HepG2 (cell line): ENCODE measurements at regions not wholly inside any gene's neighbourhood (a gene's known extent, or its start where the extent isn't known, plus 50 kb on each side); places are given as distances from the start of the nearest gene placed in this dataset.

ENCODE experiments used
- ATAC-seq: fragments of 200-7000 bp; cut with Tn5 transposase; 3 replicates; pipeline ENCODE4 v1.9.1; 2020; ENCODE audit warnings: mild to moderate bottlenecking, moderate library complexity
- BruUV-seq: library from RNA; stranded (reverse); fragments of 400-500 nt; replicated peaks from 2 replicates; lab custom pipeline; 2021; lab: Mats Ljungman, UMichigan
- CTCF ChIA-PET: fragments of 300-600 bp; formaldehyde crosslinking; extraction: SDS; loops from one replicate; lab custom pipeline; 2021; ENCODE audit warnings: low total read pairs, inconsistent platforms, low intra/inter-chr PET ratio; lab: Yijun Ruan, JAX
- POLR2A ChIA-PET: fragments of 350-600 bp; sonication (Branson Sonifier 250); formaldehyde crosslinking; loops from one replicate; lab custom pipeline; 2020; ENCODE audit warnings: antibody characterized with exemption, inconsistent platforms; lab: Yijun Ruan, JAX
- DNase-seq: peaks from one replicate; pipeline ENCODE4 v3.0.0-alpha.2; 2015; ENCODE audit warnings: low spot score
- FAIRE-seq: peaks from 3 replicates; lab custom pipeline; 2011; peaks lifted over from hg19 to GRCh38; lab: Jason Lieb, UNC
- H2AFZ ChIP-seq: one replicate; pipeline ENCODE4 v1.6.1; 2011; ENCODE audit warnings: low read length, inconsistent platforms
- H3K27ac ChIP-seq: fragments of 300-600 bp; 3 replicates; pipeline ENCODE4 v1.8.0; 2011; ENCODE audit warnings: mixed run types, mild to moderate bottlenecking, mixed read lengths, low read length, inconsistent platforms; ENCODE audit not compliant: insufficient read depth; ENCODE audit errors: extremely low read length
- H3K27me3 ChIP-seq, 2 experiments: fragments of 200-600 bp in 1 of 2; 2 replicates in 1 of 2; 3 replicates in 1 of 2; pipeline versions ENCODE4 v1.6.0 to v1.8.0; 2011; ENCODE audit warnings: low read length in 2 of 2, mild to moderate bottlenecking in 2 of 2, moderate library complexity in 2 of 2, inconsistent platforms in 1 of 2; ENCODE audit not compliant: insufficient read depth in 2 of 2, control insufficient read depth in 1 of 2
- H3K36me3 ChIP-seq, 2 experiments: fragments of 200-600 bp in 1 of 2; replicated peaks in 1 of 2; 2 replicates in 1 of 2; 3 replicates in 1 of 2; pipeline versions ENCODE4 v1.5.1 to v1.8.0; 2011; ENCODE audit warnings: low read length in 2 of 2, inconsistent platforms in 1 of 2; ENCODE audit not compliant: insufficient read depth in 2 of 2, control insufficient read depth in 1 of 2
- H3K4me1 ChIP-seq: 2 replicates; pipeline ENCODE4 v1.5.1; 2012; ENCODE audit warnings: low read length, inconsistent platforms; ENCODE audit not compliant: insufficient read depth
- H3K4me2 ChIP-seq: 2 replicates; pipeline ENCODE4 v1.6.0; 2011; ENCODE audit warnings: low read depth, low read length, inconsistent platforms
- H3K4me3 ChIP-seq, 3 experiments: fragments of 200-600 bp in 1 of 3; sonication (generic), shearing (Covaris generic) in 1 of 3; replicated peaks in 1 of 3; 2 replicates each; pipeline ENCODE4 v1.5.1; 2011 to 2016; ENCODE audit warnings: low read length in 3 of 3, inconsistent platforms in 2 of 3, low read depth in 2 of 3, mild to moderate bottlenecking in 2 of 3, control low read depth in 1 of 3, mixed read lengths in 1 of 3; ENCODE audit not compliant: insufficient read depth in 1 of 3
- H3K79me2 ChIP-seq: one replicate; pipeline ENCODE4 v1.6.1; 2011; ENCODE audit warnings: low read length, inconsistent platforms; ENCODE audit not compliant: insufficient read depth
- H3K9ac ChIP-seq: 2 replicates; pipeline ENCODE4 v1.6.0; 2011; ENCODE audit warnings: mild to moderate bottlenecking, low read depth, low read length, inconsistent platforms; ENCODE audit not compliant: insufficient read depth
- H3K9me3 ChIP-seq: 2 replicates; pipeline ENCODE4 v1.5.1; 2012; ENCODE audit warnings: mild to moderate bottlenecking, low read length
- H4K20me1 ChIP-seq: 2 replicates; pipeline ENCODE4 v1.6.0; 2011; ENCODE audit warnings: inconsistent platforms, mild to moderate bottlenecking, low read length, moderate library complexity; ENCODE audit not compliant: insufficient read depth
- ATF4 ChIP-seq, 2 experiments: fragments of 450-650 bp in 1 of 2; sonication (generic) in 1 of 2; formaldehyde crosslinking; IDR thresholded peaks; 2 replicates each; pipeline versions ENCODE4 v1.5.0 to v1.8.0; 2020 to 2022; ENCODE audit warnings: mild to moderate bottlenecking in 1 of 2, missing genetic modification reagents in 1 of 2
- BHLHE40 ChIP-seq: IDR thresholded peaks from 2 replicates; pipeline ENCODE4 v1.6.1; 2011; ENCODE audit warnings: low read length, improper control_type of control experiment
- CTCF ChIP-seq: sonication (generic); formaldehyde crosslinking; IDR thresholded peaks from 2 replicates; pipeline ENCODE4 v1.5.0; 2020; ENCODE audit warnings: mild to moderate bottlenecking, missing genetic modification reagents, moderate library complexity
- KLF16 ChIP-seq, 2 experiments: sonication (generic) in 1 of 2; formaldehyde crosslinking in 1 of 2; IDR thresholded peaks; 2 replicates each; pipeline versions ENCODE4 v1.6.1 to v1.8.0; 2016 to 2023; ENCODE audit warnings: missing genetic modification reagents in 2 of 2, missing compliant biosample characterization in 1 of 2
- NR2F1 ChIP-seq, 2 experiments: fragments of 450-650 bp in 1 of 2; formaldehyde crosslinking in 1 of 2; IDR thresholded peaks; 2 replicates each; pipeline versions ENCODE4 v1.5.0 to v1.6.1; 2016 to 2020; ENCODE audit warnings: mild to moderate bottlenecking in 1 of 2, missing compliant biosample characterization in 1 of 2, missing genetic modification reagents in 1 of 2, moderate library complexity in 1 of 2
- NR2F2 ChIP-seq: IDR thresholded peaks from 2 replicates; pipeline ENCODE4 v1.6.1; 2012; ENCODE audit warnings: low read depth, inconsistent platforms, borderline replicate concordance
- RFX3 ChIP-seq: IDR thresholded peaks from 2 replicates; pipeline ENCODE4 v1.6.1; 2016; ENCODE audit warnings: missing biosample characterization, missing genetic modification reagents
- RFXAP ChIP-seq: sonication (generic); formaldehyde crosslinking; IDR thresholded peaks from 2 replicates; pipeline ENCODE4 v1.4.0; 2020; ENCODE audit warnings: missing genetic modification reagents, borderline replicate concordance
- SIN3A ChIP-seq: IDR thresholded peaks from 2 replicates; pipeline ENCODE4 v1.6.1; 2011; ENCODE audit warnings: low read depth, mild to moderate bottlenecking, control low read depth, low read length, borderline replicate concordance
- WIZ ChIP-seq: sonication (generic); formaldehyde crosslinking; IDR thresholded peaks from 2 replicates; pipeline ENCODE4 v1.5.1; 2020; ENCODE audit warnings: mild to moderate bottlenecking, missing genetic modification reagents
- ZBTB21 ChIP-seq: sonication (generic); formaldehyde crosslinking; IDR thresholded peaks from 2 replicates; pipeline ENCODE4 v1.4.0; 2020; ENCODE audit warnings: missing genetic modification reagents
- ZFYVE20 ChIP-seq: sonication (generic); formaldehyde crosslinking; IDR thresholded peaks from 2 replicates; pipeline ENCODE4 v1.8.0; 2023; ENCODE audit warnings: low read depth, mild to moderate bottlenecking, moderate library complexity, missing genetic modification reagents, borderline replicate concordance
- ZNF17 ChIP-seq: sonication (generic); formaldehyde crosslinking; IDR thresholded peaks from 2 replicates; pipeline ENCODE4 v1.5.0; 2020; ENCODE audit warnings: mild to moderate bottlenecking, missing genetic modification reagents
- ZNF205 ChIP-seq: IDR thresholded peaks from 2 replicates; pipeline ENCODE4 v1.6.1; 2018; ENCODE audit warnings: missing biosample characterization, missing genetic modification reagents
- ZNF772 ChIP-seq: sonication (generic); formaldehyde crosslinking; IDR thresholded peaks from 2 replicates; pipeline ENCODE4 v1.5.0; 2020; ENCODE audit warnings: mild to moderate bottlenecking, missing genetic modification reagents
- WGBS: methylation state at CpG from one replicate; pipeline ENCODE4 v1.1.6; 2017; ENCODE audit warnings: low lambda C conversion rate; 5-methylcytosine and 5-hydroxymethylcytosine counted together
- in situ Hi-C: cut with HindIII; loops from 2 replicates; pipeline ENCODE4 v1.10.0; 2017; ENCODE audit warnings: low pct_unique_long_range_greater_than_20kb; ENCODE audit not compliant: extremely low pct_ligation_motif_present
- intact Hi-C: fragments of 100-400 bp; cut with micrococcal nuclease; formaldehyde crosslinking; loops from one replicate; pipeline ENCODE4 v1.10.0; 2022; ENCODE audit not compliant: unreplicated experiment
- TF ChIP-seq, protein P1 (sequence below): sonication (generic); formaldehyde crosslinking; IDR thresholded peaks from 2 replicates; pipeline ENCODE4 v1.5.1; 2020; ENCODE audit warnings: mild to moderate bottlenecking, missing genetic modification reagents

GRCh38 chr7:80563561-80564327, 51.9 kb upstream of the GNAT3 start:
- Histone ChIP-seq H2AFZ (no peak overlapping the region), H3K36me3 (no peaks in the 10 kb centered on the region), H3K27me3 (no peaks in the 10 kb centered on the region), H3K4me3 (no peak overlapping the region), H3K79me2 (no peaks in the 10 kb centered on the region), H3K27ac (no peak overlapping the region), H3K4me2 (no peak overlapping the region), H3K9me3 (no peaks in the 10 kb centered on the region; the same call in 1 of the 2 replicates), H3K4me1 (peaks cover 11% of the 10 kb centered on the region; the same call in 1 of the 2 replicates), H4K20me1 (no peaks in the 10 kb centered on the region), H3K9ac (no peak overlapping the region)
- 69% methylated on average over 2 of the region's 7 CpGs for WGBS
- no TSS peak for BruUV-seq
- intact Hi-C loops = no loop called here
- no peak for DNase-seq
- no peak for FAIRE-seq
- in situ Hi-C loops = no loop called here
- ChIA-PET CTCF (no interaction called here), POLR2A (no interaction called here)
- TF ChIP-seq ZNF17 (CRISPR knock-in tag) (no peak), ZFYVE20 (CRISPR knock-in tag) (no peak), ZBTB21 (CRISPR knock-in tag) (no peak), ZNF205 (no peak), RFX3 (no peak), RFXAP (CRISPR knock-in tag) (no peak), NR2F2 (no peak), ZNF772 (no peak), CTCF (CRISPR knock-in tag) (no peak), ATF4 (CRISPR knock-in tag; IDR thresholded peaks at IDR 0.05) (no peak), BHLHE40 (no peak), WIZ (no peak), KLF16 (CRISPR knock-in tag; IDR thresholded peaks at IDR 0.05) (no peak), SIN3A (no peak), NR2F1 (CRISPR knock-in tag; IDR thresholded peaks at IDR 0.05) (no peak)
- TF ChIP-seq, protein P1, sequence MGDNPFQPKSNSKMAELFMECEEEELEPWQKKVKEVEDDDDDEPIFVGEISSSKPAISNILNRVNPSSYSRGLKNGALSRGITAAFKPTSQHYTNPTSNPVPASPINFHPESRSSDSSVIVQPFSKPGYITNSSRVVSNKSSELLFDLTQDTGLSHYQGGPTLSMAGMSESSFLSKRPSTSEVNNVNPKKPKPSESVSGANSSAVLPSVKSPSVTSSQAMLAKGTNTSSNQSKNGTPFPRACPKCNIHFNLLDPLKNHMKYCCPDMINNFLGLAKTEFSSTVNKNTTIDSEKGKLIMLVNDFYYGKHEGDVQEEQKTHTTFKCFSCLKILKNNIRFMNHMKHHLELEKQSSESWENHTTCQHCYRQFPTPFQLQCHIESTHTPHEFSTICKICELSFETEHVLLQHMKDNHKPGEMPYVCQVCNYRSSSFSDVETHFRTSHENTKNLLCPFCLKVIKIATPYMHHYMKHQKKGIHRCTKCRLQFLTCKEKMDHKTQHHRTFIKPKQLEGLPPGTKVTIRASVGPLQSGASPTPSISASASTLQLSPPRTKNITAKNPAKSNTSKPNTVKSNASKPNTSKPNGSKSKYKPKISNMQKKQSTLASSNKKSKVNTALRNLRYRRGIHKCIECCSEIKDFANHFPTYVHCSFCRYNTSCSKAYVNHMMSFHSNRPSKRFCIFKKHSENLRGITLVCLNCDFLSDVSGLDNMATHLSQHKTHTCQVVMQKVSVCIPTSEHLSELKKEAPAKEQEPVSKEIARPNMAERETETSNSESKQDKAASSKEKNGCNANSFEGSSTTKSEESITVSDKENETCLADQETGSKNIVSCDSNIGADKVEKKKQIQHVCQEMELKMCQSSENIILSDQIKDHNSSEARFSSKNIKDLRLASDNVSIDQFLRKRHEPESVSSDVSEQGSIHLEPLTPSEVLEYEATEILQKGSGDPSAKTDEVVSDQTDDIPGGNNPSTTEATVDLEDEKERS (CRISPR knock-in tag) = no peak
- ATAC-seq = no peak; the same call in 2 of the 3 replicates
